Peyer's patch (tissue), 4 donors: ENCODE measurements at regions not wholly inside any gene's neighbourhood (a gene's known extent, or its start where the extent isn't known, plus 50 kb on each side); places are given as distances from the start of the nearest gene placed in this dataset.

Source experiments
- POLR2A ChIP-seq, 2 donors: fragments of 450-650 bp; IDR thresholded peaks; one replicate each; pipeline ENCODE4 v1.5.1; 2017; ENCODE audit warnings: antibody characterized with exemption in 2 of 2, mild to moderate bottlenecking in 2 of 2, moderate library complexity in 2 of 2
- TF ChIP-seq, protein P1 (sequence below), 6 experiments: fragments of 450-650 bp in 4 of 6; fragments of 200-600 bp in 2 of 6; sonication (generic) in 1 of 6; IDR thresholded peaks; one replicate each; pipeline ENCODE4 v1.5.1; 2017 to 2019; ENCODE audit warnings: antibody characterized with exemption in 6 of 6, mild to moderate bottlenecking in 3 of 6, moderate library complexity in 1 of 6

DNA sequence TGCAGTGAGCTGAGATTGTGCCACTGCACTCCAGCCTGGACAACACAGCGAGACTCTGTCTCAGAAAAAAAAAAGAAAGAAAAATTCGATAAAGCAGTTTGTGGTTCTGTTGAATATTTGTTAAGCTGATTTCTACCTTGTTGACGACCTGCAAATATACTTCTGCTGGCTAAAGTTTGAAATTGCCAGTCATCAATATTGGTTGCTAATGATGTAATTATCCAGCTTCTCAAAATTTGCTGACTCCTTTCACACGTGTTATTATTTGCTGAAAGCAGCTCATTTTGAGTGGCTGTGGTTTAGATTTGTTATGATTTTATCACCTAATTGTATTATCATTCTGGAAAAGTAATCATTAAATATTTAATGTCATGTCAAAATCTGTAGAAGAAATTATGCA lies 774.3 kb downstream of the QKI start:
- TF ChIP-seq, protein P1, sequence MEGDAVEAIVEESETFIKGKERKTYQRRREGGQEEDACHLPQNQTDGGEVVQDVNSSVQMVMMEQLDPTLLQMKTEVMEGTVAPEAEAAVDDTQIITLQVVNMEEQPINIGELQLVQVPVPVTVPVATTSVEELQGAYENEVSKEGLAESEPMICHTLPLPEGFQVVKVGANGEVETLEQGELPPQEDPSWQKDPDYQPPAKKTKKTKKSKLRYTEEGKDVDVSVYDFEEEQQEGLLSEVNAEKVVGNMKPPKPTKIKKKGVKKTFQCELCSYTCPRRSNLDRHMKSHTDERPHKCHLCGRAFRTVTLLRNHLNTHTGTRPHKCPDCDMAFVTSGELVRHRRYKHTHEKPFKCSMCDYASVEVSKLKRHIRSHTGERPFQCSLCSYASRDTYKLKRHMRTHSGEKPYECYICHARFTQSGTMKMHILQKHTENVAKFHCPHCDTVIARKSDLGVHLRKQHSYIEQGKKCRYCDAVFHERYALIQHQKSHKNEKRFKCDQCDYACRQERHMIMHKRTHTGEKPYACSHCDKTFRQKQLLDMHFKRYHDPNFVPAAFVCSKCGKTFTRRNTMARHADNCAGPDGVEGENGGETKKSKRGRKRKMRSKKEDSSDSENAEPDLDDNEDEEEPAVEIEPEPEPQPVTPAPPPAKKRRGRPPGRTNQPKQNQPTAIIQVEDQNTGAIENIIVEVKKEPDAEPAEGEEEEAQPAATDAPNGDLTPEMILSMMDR (IDR thresholded peaks at IDR 0.05), result no peak
- no peak for TF ChIP-seq POLR2A (IDR thresholded peaks at IDR 0.05)
